GM12874 (cell line): ENCODE measurements at regions not wholly inside any gene's neighbourhood (a gene's known extent, or its start where the extent isn't known, plus 50 kb on each side); places are given as distances from the start of the nearest gene placed in this dataset.

ENCODE experiments used
- TF ChIP-seq, protein P1 (sequence below): IDR thresholded peaks from 2 replicates; pipeline ENCODE4 v1.5.1; 2011; ENCODE audit warnings: low read depth, mild to moderate bottlenecking, control low read depth, low read length, moderate library complexity; ENCODE audit not compliant: insufficient read depth

DNA sequence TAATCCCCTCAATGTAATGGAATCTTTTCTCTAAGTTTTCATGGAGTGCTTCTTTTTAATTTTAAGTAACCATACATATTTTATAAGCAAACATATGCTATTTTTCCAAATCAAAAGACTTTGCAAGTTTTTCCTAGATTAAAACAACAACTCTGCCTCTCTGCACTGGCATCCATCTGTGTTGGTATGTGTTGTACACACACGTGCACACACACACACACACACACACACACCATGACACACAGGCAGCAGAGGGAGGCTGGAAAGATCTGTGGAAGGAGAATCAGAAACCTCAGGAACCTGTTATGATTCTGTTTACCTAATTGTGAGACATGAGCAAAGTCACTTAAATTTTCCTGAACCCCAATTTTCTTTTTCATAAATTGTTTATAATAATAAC, 295.0 kb upstream of the PRDM1 start:
- TF ChIP-seq, protein P1, sequence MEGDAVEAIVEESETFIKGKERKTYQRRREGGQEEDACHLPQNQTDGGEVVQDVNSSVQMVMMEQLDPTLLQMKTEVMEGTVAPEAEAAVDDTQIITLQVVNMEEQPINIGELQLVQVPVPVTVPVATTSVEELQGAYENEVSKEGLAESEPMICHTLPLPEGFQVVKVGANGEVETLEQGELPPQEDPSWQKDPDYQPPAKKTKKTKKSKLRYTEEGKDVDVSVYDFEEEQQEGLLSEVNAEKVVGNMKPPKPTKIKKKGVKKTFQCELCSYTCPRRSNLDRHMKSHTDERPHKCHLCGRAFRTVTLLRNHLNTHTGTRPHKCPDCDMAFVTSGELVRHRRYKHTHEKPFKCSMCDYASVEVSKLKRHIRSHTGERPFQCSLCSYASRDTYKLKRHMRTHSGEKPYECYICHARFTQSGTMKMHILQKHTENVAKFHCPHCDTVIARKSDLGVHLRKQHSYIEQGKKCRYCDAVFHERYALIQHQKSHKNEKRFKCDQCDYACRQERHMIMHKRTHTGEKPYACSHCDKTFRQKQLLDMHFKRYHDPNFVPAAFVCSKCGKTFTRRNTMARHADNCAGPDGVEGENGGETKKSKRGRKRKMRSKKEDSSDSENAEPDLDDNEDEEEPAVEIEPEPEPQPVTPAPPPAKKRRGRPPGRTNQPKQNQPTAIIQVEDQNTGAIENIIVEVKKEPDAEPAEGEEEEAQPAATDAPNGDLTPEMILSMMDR: no peak

DNA sequence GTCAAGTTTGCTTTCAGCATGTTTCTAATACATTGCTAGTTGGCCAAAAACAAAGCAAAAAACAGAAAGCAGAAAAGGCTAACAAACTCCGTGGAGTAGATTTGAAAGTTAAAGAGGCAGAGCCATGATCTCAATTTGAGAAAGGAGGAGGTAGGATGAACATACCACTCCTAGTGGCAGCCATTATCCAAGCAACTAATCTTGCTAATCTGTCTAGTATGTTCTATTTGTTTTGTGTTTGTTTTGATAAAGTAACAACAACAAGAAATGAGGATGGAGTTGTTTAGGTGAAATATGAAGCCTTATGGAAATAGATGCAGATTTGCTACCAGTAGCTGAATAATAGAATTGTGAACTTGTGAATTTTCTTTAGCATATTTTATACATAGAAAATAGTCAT, 295.5 kb upstream of the PRDM1 start:
- TF ChIP-seq, protein P1: no peak

DNA sequence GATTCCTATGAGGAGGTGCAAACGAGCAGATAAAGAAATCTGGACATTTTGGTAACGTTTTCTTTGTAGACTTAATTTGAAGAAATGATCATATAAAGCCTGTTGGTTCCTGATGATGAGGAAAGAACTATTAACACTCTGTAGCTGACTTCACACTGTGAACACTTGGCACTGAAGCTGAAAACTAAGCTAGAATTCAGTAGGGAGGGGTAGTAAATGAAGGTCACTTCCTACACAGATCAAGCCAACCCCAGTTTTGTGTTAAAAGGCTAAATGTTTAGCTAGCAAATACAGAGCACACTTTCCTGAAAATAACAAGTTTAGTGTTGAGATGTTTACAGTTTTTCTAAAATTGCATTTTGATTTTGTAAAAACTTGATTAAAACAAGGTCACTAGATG, 296.2 kb upstream of the PRDM1 start:
- TF ChIP-seq, protein P1: no peak

DNA sequence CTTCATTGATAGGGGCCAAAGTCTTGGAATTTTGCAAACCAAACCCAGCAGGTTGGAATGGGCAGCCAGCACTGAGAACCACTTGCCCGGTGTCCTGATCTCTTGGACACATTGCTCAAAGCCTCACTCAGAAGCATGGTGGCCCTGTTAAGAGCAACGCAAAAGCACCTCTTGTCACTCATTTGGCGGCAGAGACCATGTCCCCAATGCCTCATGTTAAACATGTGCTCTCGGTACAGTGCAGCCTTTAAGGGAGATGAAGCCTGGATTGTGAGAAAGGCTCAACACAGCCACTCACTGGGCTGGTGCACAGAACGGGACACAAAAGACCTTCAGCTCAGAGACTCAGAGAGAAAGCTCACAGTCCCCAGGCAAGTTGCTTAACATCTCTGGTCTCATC, 298.4 kb upstream of the PRDM1 start:
- TF ChIP-seq, protein P1: no peak

DNA sequence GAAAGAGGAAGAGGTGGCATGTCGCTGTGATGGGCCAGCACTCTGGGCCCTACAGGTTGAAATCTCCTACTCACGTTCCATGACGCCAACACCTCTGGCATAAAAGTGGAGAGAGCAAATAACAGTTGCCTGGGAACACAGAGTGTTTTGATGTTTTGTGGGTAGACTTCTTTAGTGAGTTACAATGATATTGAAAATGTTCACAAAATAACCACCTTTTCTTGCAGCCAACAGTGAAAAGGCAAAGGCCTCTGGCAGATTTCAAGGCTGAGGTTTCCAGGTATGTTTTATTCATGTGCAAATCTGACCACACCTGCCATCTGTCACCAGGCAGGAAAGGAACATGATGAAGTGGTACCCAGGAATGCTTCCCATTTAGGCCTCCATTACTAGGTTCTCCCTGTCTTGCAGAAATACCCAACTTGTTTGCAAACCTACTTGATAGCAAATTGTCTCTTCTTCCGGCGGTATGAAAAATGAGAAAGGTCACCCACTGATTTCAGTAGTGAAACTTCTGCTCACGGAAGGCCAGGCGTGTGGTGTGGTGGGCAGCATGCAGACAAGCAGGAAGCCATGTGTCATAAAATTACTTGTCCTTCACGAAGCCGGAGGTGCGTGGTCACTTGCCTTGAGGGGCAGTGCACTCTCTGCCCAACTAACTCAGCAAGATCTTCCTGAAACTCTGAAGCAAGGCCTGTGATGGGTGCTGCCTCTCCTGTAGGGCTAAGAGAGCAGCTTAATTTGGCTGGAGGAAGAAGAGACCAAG, 299.1 kb upstream of the PRDM1 start:
- TF ChIP-seq, protein P1: no peak

DNA sequence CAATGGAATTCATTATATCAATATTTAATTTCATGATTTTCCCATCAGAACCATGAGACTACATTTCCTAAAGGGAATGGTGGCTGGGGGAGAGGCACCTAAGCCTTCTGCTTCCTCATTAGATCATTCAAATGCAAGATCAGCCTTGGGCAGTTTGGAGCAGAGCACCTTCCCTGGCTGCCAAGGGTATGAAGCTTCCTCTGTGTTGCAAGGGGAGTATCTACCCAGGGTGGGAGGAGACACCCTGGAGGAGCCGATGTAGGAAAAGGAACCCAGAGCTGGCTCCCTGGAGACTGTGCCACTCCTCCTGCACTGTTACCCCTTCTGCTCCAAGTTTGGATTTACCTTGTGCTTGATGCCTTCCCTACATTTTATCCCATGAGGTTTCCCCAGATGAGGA, 299.7 kb upstream of the PRDM1 start:
- TF ChIP-seq, protein P1: no peak

DNA sequence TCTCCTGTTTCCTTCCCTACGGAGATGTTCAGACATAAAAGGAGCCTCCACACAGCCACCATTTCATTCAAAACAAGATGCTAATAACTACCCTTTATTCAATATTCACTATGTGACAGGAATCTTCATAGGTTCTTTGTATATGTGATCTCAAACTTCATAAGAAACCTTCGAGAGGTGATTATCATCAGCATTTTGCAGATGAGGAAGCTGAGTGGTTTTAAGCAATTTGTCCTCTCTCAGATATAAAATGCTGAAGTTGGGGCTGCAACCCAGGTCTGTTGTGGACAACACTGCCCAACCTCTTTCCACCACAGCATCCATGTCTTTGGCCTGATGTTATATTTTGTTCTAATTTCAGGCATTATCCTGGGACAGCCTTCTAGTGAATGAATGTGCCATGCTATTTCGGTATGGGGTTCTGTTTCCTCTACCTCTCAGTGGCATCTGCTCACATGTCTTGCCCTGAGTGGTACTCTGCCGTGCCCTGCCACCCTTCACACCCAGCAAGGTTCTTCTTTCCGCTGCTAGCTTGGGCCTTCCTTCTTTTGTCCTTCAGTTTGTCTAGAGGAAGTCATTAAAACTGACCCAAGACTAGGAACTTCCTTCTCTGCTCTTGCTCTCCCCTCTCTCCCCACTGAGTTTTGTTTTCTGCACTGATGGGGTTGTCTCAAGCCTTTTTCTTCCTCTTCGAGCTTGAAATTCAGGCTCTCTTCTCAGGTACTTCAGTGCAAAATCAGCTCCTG, 300.9 kb upstream of the PRDM1 start:
- TF ChIP-seq, protein P1: no peak
